HG02938 (cell line): ENCODE measurements at regions not wholly inside any gene's neighbourhood (a gene's known extent, or its start where the extent isn't known, plus 50 kb on each side); places are given as distances from the start of the nearest gene placed in this dataset.

Experiments
- ATAC-seq: cut with Tn5 transposase; IDR thresholded peaks from one replicate; pipeline ENCODE4 v1.9.1; 2021; ENCODE audit warnings: mild to moderate bottlenecking, moderate library complexity; ENCODE audit not compliant: unreplicated experiment

DNA sequence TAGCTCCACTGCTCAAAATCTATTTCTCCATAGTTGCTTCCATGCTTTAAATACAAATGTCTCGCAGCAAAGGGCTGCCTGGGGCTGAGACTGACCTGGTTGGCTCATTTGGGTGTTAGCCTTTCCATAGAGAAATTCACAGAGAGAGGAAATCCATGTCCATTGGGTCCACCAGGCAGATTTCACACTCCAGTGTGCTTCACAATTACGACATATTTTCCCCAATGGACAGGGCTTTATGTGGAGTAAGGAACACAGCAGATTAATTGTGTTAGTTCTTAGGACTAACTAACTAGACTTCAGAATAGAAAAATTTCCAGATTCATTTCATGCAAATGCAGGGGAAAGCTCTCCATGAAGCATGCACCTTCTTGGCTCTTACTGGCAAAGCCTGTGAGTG, 180.7 kb downstream of the FBXO15 start:
- ATAC-seq, result no peak

- ATAC-seq, result no peak
Measured at GRCh38 chr18:73962256-73962655, 185.4 kb downstream of the FBXO15 start.

- ATAC-seq, result no peak
Measured at GRCh38 chr18:73961804-73962203, 185.8 kb downstream of the FBXO15 start.

GRCh38 chr18:73959352-73959751, 188.3 kb downstream of the FBXO15 start:
- ATAC-seq, result no peak

GRCh38 chr18:73954268-73954667, 193.4 kb downstream of the FBXO15 start:
- no peak for ATAC-seq

DNA sequence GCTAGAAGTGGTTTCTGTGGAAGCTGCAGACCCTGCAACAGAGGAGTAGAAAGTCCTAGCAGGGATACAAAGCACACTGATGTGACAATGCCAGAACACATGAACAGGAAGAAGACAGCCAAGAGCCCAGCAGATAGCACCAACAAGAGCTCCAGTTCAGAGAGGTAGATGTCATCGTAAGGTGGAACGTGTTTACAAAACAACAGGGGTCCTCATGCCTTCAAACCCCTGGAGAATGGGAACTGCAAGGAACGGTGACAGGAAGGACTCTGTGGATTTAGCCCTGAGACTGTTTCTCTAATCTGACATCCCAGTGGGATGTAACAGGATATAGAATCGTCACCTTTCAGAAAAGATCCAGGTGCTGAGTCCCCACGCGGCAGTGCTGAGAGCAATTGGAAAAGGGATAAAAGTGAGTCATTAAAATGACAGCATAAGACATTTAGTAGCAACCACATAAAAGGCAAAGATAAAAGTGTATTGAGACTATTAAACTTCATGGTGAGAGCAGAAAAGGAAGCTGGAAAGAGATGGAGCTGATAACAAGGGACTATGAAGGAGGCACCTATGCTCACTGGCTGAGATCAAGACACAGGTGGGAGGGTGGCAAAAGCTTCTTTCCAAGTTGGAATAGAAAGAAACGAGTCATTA, 195.2 kb downstream of the FBXO15 start:
- ATAC-seq, result no peak

- ATAC-seq, result no peak
Measured at GRCh38 chr18:73950116-73950700, 197.4 kb downstream of the FBXO15 start.

GRCh38 chr18:73948497-73948896, 199.1 kb downstream of the FBXO15 start:
- no peak for ATAC-seq

- ATAC-seq, result no peak
Measured at GRCh38 chr18:73948084-73948483, 199.6 kb downstream of the FBXO15 start.

- ATAC-seq, result no peak
Measured at GRCh38 chr18:73947180-73947921, 200.3 kb downstream of the FBXO15 start.

GRCh38 chr18:73945130-73945792, 202.4 kb downstream of the FBXO15 start:
- ATAC-seq, result no peak

DNA sequence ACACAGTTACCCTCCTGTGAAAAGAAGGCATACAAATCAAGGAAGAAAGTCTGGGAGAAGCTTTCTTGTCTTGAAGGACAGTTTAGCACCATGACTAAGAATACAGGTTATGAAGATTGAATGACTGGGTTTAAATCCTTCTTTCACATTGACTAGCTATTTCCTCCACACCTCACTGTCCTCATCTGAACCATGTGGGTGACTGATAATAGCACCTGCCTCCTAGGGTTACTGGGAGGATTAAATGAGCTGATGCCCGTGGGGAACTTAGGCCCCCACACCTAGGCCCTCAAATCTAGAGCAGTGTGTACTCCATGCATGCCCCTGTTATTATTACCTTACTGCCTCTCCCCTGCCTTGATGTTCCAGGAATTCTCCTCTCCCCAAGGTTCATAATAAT, 202.9 kb downstream of the FBXO15 start:
- no peak for ATAC-seq

- no peak for ATAC-seq
Measured at GRCh38 chr18:73943763-73944162, 203.9 kb downstream of the FBXO15 start.

- no peak for ATAC-seq
Measured at GRCh38 chr18:73942956-73943355, 204.7 kb downstream of the FBXO15 start.

- ATAC-seq, result no peak
Measured at GRCh38 chr18:73942081-73942625, 205.5 kb downstream of the FBXO15 start.

DNA sequence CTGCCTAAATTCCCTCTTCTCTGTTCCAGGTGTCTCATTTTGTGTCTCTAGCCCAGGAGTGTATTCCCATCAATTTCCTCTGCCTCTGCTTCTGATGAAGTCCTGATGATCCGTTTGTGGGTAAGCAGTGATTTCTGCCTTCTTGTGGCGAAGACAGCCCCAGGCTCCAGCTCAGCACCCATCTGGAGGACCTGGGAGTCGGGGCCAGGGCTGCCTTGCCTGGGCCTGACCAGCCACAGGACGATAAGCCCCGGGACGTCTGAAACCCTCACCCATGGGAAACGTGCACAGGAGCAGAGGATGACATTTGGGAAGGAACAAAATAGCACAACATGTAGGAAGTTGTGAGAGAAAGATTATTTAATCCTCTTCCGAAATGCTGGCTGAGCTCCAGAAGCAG, 206.9 kb downstream of the FBXO15 start:
- ATAC-seq, result no peak

- no peak for ATAC-seq
Measured at GRCh38 chr18:73939391-73939790, 208.2 kb downstream of the FBXO15 start.

DNA sequence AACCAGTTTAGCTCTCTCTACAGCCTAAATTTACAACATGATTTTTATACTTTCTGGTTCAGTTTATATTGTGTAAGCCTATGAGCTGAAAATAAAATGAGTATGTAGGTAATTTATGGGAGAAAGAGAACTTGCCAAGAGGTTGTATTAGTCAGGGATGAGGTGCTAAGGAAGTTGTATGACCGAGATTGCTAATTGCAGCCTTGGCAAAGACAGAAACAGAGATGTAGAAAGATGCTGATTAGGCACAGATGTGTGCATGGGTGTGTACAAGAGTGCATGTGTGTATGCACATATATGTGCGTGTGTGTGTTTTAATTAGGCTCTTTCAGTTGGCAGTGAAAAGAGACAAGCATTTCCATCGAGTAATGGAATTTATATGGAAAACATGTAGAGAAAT, 213.9 kb downstream of the FBXO15 start:
- no peak for ATAC-seq

DNA sequence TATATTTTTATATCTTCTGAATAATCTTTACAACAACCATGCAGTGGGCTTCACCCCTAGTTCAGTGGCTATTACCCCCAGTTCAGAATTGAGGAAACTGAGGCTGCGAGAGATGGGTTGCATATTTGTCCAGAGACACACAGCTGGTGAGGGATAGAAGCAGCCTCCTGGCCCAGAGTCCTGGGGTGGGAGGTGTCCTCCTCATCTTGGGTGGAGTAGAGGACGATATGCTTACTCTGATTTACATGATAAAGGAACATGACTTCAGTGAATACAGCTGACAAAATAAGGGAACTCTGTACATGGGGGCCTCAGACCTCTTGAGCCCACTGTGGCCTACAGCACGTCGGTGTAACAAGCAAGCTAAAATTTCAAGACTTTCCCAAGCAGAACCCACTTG, 214.7 kb downstream of the FBXO15 start:
- no peak for ATAC-seq

DNA sequence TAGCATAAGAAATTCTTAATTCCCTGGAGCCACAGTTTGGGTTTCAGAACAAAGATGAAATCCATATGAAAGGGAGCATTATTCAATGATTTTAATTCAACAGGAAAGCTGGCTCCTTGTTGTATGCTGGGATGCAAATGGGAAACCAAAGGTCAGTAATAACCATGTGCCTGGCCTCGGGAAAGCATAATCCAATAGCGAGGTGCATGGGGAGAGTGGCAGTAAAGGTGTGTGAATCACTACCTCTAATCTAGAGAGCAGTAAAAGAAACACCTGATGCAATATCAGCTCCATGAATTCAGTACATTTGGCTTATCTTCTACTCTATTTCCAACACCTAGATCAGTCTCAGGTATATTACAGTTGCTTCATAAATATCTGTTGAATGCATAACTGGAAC, 220.1 kb downstream of the FBXO15 start:
- no peak for ATAC-seq

DNA sequence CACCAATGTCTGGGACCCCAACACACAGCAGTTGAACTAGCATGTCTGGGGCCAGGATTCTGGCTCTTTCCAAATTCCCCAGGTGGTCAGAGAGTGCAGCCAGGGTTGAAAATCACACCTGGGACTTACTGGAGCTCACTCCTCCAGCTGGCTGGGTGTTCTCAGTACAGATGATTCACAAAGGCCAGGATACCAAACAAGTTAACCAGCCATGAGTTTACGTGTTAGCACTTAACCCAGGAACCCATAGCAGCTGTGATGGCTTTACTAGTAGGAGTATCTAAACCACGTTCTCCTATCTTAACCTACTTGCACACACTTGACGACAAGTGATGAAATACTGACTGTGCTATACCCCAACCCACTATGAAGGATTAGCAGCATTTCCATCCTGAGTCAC, 222.8 kb downstream of the FBXO15 start:
- no peak for ATAC-seq
